HEK293T (cell line): ENCODE measurements at regions not wholly inside any gene's neighbourhood (a gene's known extent, or its start where the extent isn't known, plus 50 kb on each side); places are given as distances from the start of the nearest gene placed in this dataset.

Experiments used
- ARNT ChIP-seq: fragments of 450-650 bp; IDR thresholded peaks from 2 replicates; pipeline ENCODE4 v1.6.1; 2017; ENCODE audit warnings: mild to moderate bottlenecking
- BHLHE40 ChIP-seq: fragments of 450-650 bp; IDR thresholded peaks from 2 replicates; pipeline ENCODE4 v1.6.1; 2016; ENCODE audit warnings: mild to moderate bottlenecking, moderate library complexity, borderline replicate concordance
- ELF4 ChIP-seq: fragments of 450-650 bp; IDR thresholded peaks from 2 replicates; pipeline ENCODE4 v1.6.1; 2017; ENCODE audit warnings: antibody characterized with exemption
- FOXA1 ChIP-seq: fragments of 450-650 bp; IDR thresholded peaks from 2 replicates; pipeline ENCODE4 v1.6.1; 2016; ENCODE audit warnings: mild to moderate bottlenecking
- FOXK2 ChIP-seq: fragments of 450-650 bp; IDR thresholded peaks from 2 replicates; pipeline ENCODE4 v1.6.1; 2016; ENCODE audit warnings: mild to moderate bottlenecking
- FOXM1 ChIP-seq: fragments of 450-650 bp; IDR thresholded peaks from 2 replicates; pipeline ENCODE4 v1.6.1; 2017; ENCODE audit warnings: mild to moderate bottlenecking, borderline replicate concordance
- HDGF ChIP-seq: fragments of 450-650 bp; IDR thresholded peaks from 2 replicates; pipeline ENCODE4 v1.6.1; 2017; ENCODE audit warnings: antibody characterized with exemption, borderline replicate concordance
- L3MBTL2 ChIP-seq: fragments of 450-650 bp; conservative IDR thresholded peaks from 2 replicates; pipeline ENCODE4 v1.6.1; 2016; ENCODE audit warnings: mild to moderate bottlenecking
- NFRKB ChIP-seq: fragments of 450-650 bp; IDR thresholded peaks from 2 replicates; pipeline ENCODE4 v1.6.1; 2016; ENCODE audit warnings: mild to moderate bottlenecking, moderate library complexity
- PKNOX1 ChIP-seq: fragments of 450-650 bp; IDR thresholded peaks from 2 replicates; pipeline ENCODE4 v1.6.1; 2016
- SP1 ChIP-seq: fragments of 450-650 bp; IDR thresholded peaks from 2 replicates; pipeline ENCODE4 v1.6.1; 2017
- SUZ12 ChIP-seq: fragments of 450-650 bp; IDR thresholded peaks from 2 replicates; pipeline ENCODE4 v1.6.1; 2016; ENCODE audit warnings: mild to moderate bottlenecking
- TARDBP ChIP-seq: fragments of 450-650 bp; IDR thresholded peaks from 2 replicates; pipeline ENCODE4 v1.6.1; 2016

GRCh38 chr9:20111173-20111843 lies 322.5 kb upstream of the SLC24A2 start:
- TF ChIP-seq ARNT, result no peak
- TF ChIP-seq SUZ12, result no peak
- no peak for TF ChIP-seq FOXA1
- no peak for TF ChIP-seq BHLHE40
- no peak for TF ChIP-seq TARDBP
- no peak for TF ChIP-seq SP1
- TF ChIP-seq NFRKB, result no peak
- TF ChIP-seq HDGF, result no peak
- no peak for TF ChIP-seq L3MBTL2
- no peak for TF ChIP-seq ELF4
- no peak for TF ChIP-seq FOXK2
- TF ChIP-seq FOXM1, result no peak
- TF ChIP-seq PKNOX1, result no peak
